ENCODE measurements at regions not wholly inside any gene's neighbourhood (a gene's known extent, or its start where the extent isn't known, plus 50 kb on each side); places are given as distances from the start of the nearest gene placed in this dataset.

DNA sequence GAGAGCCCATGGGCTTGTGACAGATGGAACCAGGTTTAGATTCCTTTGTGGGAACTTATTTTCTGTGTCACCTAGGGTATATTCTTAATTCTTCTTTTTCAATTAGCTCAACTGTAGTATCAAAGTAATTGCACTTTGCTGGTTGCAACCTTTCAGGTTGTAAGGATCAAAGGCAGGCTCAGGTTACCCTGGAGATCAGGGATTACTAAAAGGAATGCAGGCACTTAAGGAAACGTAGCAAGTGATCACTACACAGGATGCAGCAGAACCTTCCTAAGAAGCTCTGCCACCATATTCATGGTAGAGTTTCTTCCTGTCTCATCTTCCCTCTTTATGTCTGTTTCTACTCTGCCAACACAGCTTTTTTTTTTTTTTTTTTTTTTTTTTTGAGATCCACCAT, 133.2 kb upstream of the JAG1 start:
- H3K4me3 ChIP-seq, result no peak overlapping the region
- no peaks in the 10 kb centered on the region for H3K9me3 ChIP-seq
- no peak for ATAC-seq
- H3K27ac ChIP-seq, result peak overlapping the region in 2 of 12 donors; percentile 70 to 83
- TF ChIP-seq, protein P1, sequence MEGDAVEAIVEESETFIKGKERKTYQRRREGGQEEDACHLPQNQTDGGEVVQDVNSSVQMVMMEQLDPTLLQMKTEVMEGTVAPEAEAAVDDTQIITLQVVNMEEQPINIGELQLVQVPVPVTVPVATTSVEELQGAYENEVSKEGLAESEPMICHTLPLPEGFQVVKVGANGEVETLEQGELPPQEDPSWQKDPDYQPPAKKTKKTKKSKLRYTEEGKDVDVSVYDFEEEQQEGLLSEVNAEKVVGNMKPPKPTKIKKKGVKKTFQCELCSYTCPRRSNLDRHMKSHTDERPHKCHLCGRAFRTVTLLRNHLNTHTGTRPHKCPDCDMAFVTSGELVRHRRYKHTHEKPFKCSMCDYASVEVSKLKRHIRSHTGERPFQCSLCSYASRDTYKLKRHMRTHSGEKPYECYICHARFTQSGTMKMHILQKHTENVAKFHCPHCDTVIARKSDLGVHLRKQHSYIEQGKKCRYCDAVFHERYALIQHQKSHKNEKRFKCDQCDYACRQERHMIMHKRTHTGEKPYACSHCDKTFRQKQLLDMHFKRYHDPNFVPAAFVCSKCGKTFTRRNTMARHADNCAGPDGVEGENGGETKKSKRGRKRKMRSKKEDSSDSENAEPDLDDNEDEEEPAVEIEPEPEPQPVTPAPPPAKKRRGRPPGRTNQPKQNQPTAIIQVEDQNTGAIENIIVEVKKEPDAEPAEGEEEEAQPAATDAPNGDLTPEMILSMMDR (IDR thresholded peaks at IDR 0.05), result no peak
- TF ChIP-seq POLR2A (IDR thresholded peaks at IDR 0.05), result no peak
- peaks cover 0 to 23% (median 10%) of the 10 kb centered on the region in 12 donors for H3K4me1 ChIP-seq
- intact Hi-C loops (cut with DNase I), result loop anchor here in 1 of 10 donors (10.0 kb wide), 1 partner anchor 108 kb away; no protein-coding TSS in a partner anchor
- WGBS, 4 donors, result 73 to 79% (median 74%) methylated on average over 1 of the region's 1 CpG
- no peak for DNase-seq
- no peaks in the 10 kb centered on the region for H3K27me3 ChIP-seq
- no peaks in the 10 kb centered on the region for H3K36me3 ChIP-seq

DNA sequence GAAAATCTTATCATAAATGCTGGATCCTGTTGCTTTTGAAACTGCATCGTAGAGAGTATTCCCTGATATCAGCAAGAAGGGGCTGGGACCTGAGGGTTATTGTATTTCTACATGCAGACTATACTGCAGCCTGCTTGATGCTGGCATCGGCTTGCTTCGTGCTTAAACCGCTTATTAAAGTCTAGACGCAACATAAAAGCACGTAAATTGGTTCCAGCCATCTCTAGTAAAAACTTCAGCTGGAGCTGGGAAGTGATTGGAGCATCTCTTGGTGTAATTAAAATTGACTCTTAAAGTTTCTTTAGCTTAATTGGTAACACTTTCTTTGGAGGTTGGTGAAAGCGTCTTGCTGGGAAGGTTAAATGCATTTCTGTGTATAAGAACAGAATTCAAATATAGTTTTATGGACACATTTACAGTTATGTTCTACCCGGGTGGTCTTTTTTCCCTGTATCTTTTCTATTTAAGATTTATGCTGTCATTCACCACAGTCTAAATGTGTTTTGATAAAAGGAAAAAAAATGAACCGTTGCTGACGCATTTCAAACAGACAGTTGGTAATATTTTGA, 139.0 kb upstream of the JAG1 start:
- intact Hi-C loops (cut with DNase I), result no loop called here

DNA sequence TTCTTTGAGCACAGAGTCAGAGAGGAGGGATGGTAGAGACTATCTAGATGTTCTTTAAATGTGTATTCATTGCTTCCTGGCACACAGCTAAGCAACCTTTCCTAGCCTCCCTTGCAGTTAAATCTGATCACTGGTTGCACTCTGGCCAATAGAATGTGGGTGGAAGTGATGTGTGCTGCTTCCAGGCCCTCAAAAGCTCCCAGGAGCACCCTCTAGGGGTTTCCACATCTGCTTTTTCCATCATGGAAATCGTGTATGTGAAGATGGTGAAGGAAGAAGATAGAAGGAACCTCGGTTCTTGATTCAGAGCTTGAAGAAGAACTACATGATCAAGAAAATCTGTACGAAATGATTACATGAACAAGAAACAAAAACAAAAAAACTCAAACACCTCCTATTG, 149.8 kb upstream of the JAG1 start:
- DNase-seq (no peak), ATAC-seq (no peak)
- H3K4me3 ChIP-seq, result no peak overlapping the region
- H3K4me1 ChIP-seq, result no peaks in the 10 kb centered on the region
- no peak overlapping the region for H3K27ac ChIP-seq
- H3K27me3 ChIP-seq, result no peaks in the 10 kb centered on the region
- no peak for TF ChIP-seq POLR2A (IDR thresholded peaks at IDR 0.05)
- TF ChIP-seq, protein P1 (IDR thresholded peaks at IDR 0.05), result no peak
- no peaks in the 10 kb centered on the region for H3K36me3 ChIP-seq
- intact Hi-C loops (cut with DNase I), result no loop called here
- WGBS, 4 donors, result 65 to 75% (median 69%) methylated on average over 3 of the region's 3 CpGs
- H3K9me3 ChIP-seq, result peaks cover 0 to 9% (median 0%) of the 10 kb centered on the region in 12 donors

More for the DNA sequence above, 139.0 kb upstream of the JAG1 start:
- Histone ChIP-seq H3K36me3 (no peaks in the 10 kb centered on the region), H3K27me3 (no peaks in the 10 kb centered on the region), H3K27ac (no peak overlapping the region), H3K9me3 (no peaks in the 10 kb centered on the region), H3K4me3 (no peak overlapping the region), H3K4me1 (no peaks in the 10 kb centered on the region)
- ATAC-seq (no peak), DNase-seq (no peak)
- no peak for TF ChIP-seq POLR2A (IDR thresholded peaks at IDR 0.05)
- TF ChIP-seq, protein P1 (IDR thresholded peaks at IDR 0.05), result no peak
- 93 to 97% (median 94%) methylated on average over 10 of the region's 10 CpGs for WGBS, 4 donors

DNA sequence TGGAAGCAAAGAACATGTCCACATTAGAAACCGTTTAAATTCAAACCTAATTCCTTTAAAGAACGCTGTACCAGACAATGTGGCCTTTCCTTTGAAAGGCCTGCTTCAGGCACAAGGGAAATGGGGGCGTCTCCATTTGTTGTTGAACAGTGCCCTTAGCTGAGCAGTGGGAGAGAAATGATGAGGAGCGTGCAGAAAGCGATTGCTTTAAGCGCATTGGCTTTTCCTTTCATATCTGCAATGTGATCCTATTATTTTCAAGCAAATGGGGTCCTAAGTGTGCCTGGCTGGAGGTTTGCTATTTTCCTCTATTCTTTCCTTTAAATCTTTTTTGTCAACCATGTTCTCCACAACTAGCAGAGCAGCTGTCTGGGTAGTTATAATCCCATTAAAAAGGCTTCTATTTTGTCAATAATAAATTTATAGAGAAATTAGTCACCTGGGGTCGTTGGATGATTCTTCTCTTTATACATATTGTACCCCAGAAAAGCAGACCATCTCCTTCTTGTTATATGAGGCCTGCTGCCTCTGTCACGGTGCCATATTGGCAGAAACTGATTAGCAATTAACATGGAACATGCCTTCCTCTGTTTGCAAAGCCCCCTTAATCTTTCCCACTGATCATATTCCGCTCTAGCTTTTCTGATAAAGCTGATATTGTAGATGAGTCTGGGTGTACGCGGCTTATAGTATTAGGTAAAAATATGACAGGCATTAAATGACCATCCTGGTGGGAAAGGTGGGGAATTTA, 151.1 kb upstream of the JAG1 start:
- TF ChIP-seq POLR2A (IDR thresholded peaks at IDR 0.05), result no peak
- TF ChIP-seq, protein P1 (IDR thresholded peaks at IDR 0.05), result no peak
- H3K4me1 ChIP-seq, result no peaks in the 10 kb centered on the region
- no peaks in the 10 kb centered on the region for H3K36me3 ChIP-seq
- intact Hi-C loops (cut with DNase I), result no loop called here
- DNase-seq, result no peak
- WGBS, 4 donors, result 87 to 90% (median 88%) methylated on average over 11 of the region's 11 CpGs
- no peak overlapping the region for H3K27ac ChIP-seq
- H3K9me3 ChIP-seq, result peaks cover 0 to 9% (median 0%) of the 10 kb centered on the region in 12 donors
- ATAC-seq, result no peak
- H3K27me3 ChIP-seq, result no peaks in the 10 kb centered on the region
- no peak overlapping the region for H3K4me3 ChIP-seq
